ENCODE measurements at regions not wholly inside any gene's neighbourhood (a gene's known extent, or its start where the extent isn't known, plus 50 kb on each side); places are given as distances from the start of the nearest gene placed in this dataset.

DNA sequence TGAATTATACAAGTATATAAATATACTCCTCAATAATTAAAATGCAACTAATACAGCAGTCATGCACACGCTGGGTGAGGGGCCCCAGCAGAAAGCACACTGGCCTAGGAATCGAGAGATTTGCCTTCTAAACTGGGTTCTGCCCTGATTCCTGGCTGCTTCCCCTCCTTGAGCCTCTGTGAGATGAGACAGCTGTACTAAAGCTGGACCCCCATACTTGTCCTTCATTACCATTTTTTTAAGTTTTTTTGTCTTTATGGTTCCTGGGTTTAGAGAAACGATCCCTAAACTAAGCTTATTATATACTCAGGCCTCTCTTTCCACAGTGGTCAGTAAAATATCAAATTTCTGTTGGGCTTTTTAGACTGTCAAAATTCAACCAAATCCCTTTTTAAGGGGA is 195.1 kb upstream of the DYNLRB2 start:
- Histone ChIP-seq H3K9me3 (ENCODE audit: control insufficient read depth, insufficient read depth, low read depth, low read length) (no peaks in the 10 kb centered on the region), H3K27ac (ENCODE audit: low read length) (no peak overlapping the region), H3K4me3 (ENCODE audit: low read depth in 2 of 2, low read length in 2 of 2) (no peak overlapping the region), H3K27me3 (ENCODE audit: control insufficient read depth, insufficient read depth, low read length) (no peaks in the 10 kb centered on the region), H3K4me1 (ENCODE audit: control insufficient read depth, insufficient read depth, low read length) (no peaks in the 10 kb centered on the region), H3K36me3 (ENCODE audit: control insufficient read depth, insufficient read depth, low read length) (no peaks in the 10 kb centered on the region)
- DNase-seq (ENCODE audit: low read depth, low spot score) = no peak
- ChIA-PET CTCF (no interaction called here), POLR2A (no interaction called here)
- no peak for ATAC-seq
- in situ Hi-C loops (cut with HindIII; ENCODE audit: low pct_unique_long_range_greater_than_20kb, low sequenced_read_pairs) = no loop called here
- BruUV-seq (replicated peaks) = no TSS peak
- intact Hi-C loops (cut with micrococcal nuclease; ENCODE audit: unreplicated experiment) = no loop called here
- no peak for TF ChIP-seq CTCF (IDR thresholded peaks at IDR 0.05)
- TF ChIP-seq SIN3A (IDR thresholded peaks at IDR 0.05; ENCODE audit: borderline replicate concordance, insufficient read depth, low read depth, low read length) = no peak
- TF ChIP-seq, protein P1, sequence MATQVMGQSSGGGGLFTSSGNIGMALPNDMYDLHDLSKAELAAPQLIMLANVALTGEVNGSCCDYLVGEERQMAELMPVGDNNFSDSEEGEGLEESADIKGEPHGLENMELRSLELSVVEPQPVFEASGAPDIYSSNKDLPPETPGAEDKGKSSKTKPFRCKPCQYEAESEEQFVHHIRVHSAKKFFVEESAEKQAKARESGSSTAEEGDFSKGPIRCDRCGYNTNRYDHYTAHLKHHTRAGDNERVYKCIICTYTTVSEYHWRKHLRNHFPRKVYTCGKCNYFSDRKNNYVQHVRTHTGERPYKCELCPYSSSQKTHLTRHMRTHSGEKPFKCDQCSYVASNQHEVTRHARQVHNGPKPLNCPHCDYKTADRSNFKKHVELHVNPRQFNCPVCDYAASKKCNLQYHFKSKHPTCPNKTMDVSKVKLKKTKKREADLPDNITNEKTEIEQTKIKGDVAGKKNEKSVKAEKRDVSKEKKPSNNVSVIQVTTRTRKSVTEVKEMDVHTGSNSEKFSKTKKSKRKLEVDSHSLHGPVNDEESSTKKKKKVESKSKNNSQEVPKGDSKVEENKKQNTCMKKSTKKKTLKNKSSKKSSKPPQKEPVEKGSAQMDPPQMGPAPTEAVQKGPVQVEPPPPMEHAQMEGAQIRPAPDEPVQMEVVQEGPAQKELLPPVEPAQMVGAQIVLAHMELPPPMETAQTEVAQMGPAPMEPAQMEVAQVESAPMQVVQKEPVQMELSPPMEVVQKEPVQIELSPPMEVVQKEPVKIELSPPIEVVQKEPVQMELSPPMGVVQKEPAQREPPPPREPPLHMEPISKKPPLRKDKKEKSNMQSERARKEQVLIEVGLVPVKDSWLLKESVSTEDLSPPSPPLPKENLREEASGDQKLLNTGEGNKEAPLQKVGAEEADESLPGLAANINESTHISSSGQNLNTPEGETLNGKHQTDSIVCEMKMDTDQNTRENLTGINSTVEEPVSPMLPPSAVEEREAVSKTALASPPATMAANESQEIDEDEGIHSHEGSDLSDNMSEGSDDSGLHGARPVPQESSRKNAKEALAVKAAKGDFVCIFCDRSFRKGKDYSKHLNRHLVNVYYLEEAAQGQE (IDR thresholded peaks at IDR 0.05; ENCODE audit: insufficient read depth in 1 of 2, low read depth in 2 of 2, low read length in 1 of 2) = no peak
- TF ChIP-seq POLR2AphosphoS5 (IDR thresholded peaks at IDR 0.05; ENCODE audit: low read depth, low read length) = no peak
- no peak for TF ChIP-seq TCF7L2 (IDR thresholded peaks at IDR 0.05; ENCODE audit: low read depth, low read length)

GRCh38 chr16:80344570-80344969 is 196.2 kb upstream of the DYNLRB2 start:
- H3K4me1 ChIP-seq (ENCODE audit: control insufficient read depth, insufficient read depth, low read length) = no peaks in the 10 kb centered on the region
- ATAC-seq (no peak), DNase-seq (ENCODE audit: low read depth, low spot score) (no peak)
- in situ Hi-C loops (cut with HindIII; ENCODE audit: low pct_unique_long_range_greater_than_20kb, low sequenced_read_pairs) = no loop called here
- H3K36me3 ChIP-seq (ENCODE audit: control insufficient read depth, insufficient read depth, low read length) = no peaks in the 10 kb centered on the region
- CTCF ChIA-PET = no interaction called here
- BruUV-seq (replicated peaks) = no TSS peak
- H3K27me3 ChIP-seq (ENCODE audit: control insufficient read depth, insufficient read depth, low read length) = no peaks in the 10 kb centered on the region
- POLR2A ChIA-PET = no interaction called here
- H3K4me3 ChIP-seq (ENCODE audit: low read depth in 2 of 2, low read length in 2 of 2) = no peak overlapping the region
- intact Hi-C loops (cut with micrococcal nuclease; ENCODE audit: unreplicated experiment) = no loop called here
- no peaks in the 10 kb centered on the region for H3K9me3 ChIP-seq (ENCODE audit: control insufficient read depth, insufficient read depth, low read depth, low read length)
- no peak for TF ChIP-seq TCF7L2 (IDR thresholded peaks at IDR 0.05; ENCODE audit: low read depth, low read length)
- TF ChIP-seq, protein P1 (IDR thresholded peaks at IDR 0.05; ENCODE audit: insufficient read depth in 1 of 2, low read depth in 2 of 2, low read length in 1 of 2) = no peak
- TF ChIP-seq CTCF (IDR thresholded peaks at IDR 0.05) = no peak
- TF ChIP-seq SIN3A (IDR thresholded peaks at IDR 0.05; ENCODE audit: borderline replicate concordance, insufficient read depth, low read depth, low read length) = no peak
- no peak for TF ChIP-seq POLR2AphosphoS5 (IDR thresholded peaks at IDR 0.05; ENCODE audit: low read depth, low read length)
- no peak overlapping the region for H3K27ac ChIP-seq (ENCODE audit: low read length)
